Stomach (tissue), 4 donors: ENCODE measurements at regions not wholly inside any gene's neighbourhood (a gene's known extent, or its start where the extent isn't known, plus 50 kb on each side); places are given as distances from the start of the nearest gene placed in this dataset.

ENCODE experiments used
- CTCF ChIP-seq, 7 experiments: fragments of 450-650 bp in 4 of 7; fragments of 200-600 bp in 3 of 7; sonication (generic) in 3 of 7; IDR thresholded peaks; one replicate each; pipeline ENCODE4 v1.5.1; 2016 to 2019; ENCODE audit warnings: antibody characterized with exemption in 7 of 7, control low read depth in 2 of 7, mild to moderate bottlenecking in 1 of 7
- EP300 ChIP-seq: sonication (generic); formaldehyde crosslinking; IDR thresholded peaks from one replicate; pipeline ENCODE4 v1.6.1; 2017; ENCODE audit warnings: antibody characterized with exemption
- POLR2A ChIP-seq, 4 donors: fragments of 450-650 bp; IDR thresholded peaks; one replicate each; pipeline ENCODE4 v1.6.1; 2016; ENCODE audit warnings: antibody characterized with exemption in 4 of 4, control low read depth in 2 of 4, mild to moderate bottlenecking in 1 of 4, moderate library complexity in 1 of 4
- POLR2AphosphoS5 ChIP-seq, 3 donors: sonication (generic); formaldehyde crosslinking; IDR thresholded peaks; one replicate each; pipeline ENCODE4 v1.6.1; 2016; ENCODE audit warnings: antibody characterized with exemption in 3 of 3

- TF ChIP-seq POLR2AphosphoS5 (IDR thresholded peaks at IDR 0.05) (no peak), POLR2A (IDR thresholded peaks at IDR 0.05) (no peak), CTCF (IDR thresholded peaks at IDR 0.05) (no peak), EP300 (no peak)
Observed at GRCh38 chr12:92597118-92597517, 105.7 kb upstream of the PLEKHG7 start.
